ENCODE measurements at regions not wholly inside any gene's neighbourhood (a gene's known extent, or its start where the extent isn't known, plus 50 kb on each side); places are given as distances from the start of the nearest gene placed in this dataset.

DNA sequence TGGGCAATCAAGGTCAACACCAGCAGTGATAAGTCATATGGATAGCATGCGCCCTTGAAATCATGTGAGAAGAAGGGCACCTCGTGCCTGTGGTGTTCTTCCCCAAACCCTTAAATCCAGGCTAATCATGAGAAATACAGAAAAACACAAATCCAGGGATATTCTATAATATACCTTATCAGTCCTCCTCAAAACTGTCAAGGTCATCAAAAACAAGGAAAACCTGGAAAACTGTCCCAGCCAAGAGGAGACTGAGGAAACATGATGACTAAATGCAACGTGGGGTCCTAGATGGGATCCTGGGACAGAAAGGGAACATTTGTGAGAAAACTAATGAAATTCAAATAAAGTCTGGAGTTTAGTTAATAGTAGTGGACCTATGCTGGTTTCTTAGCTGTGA lies 201.8 kb upstream of the FAM9B start:
- TF ChIP-seq CTCF (conservative IDR thresholded peaks at IDR 0.05 in 1 of 2, IDR thresholded peaks at IDR 0.05 in 1 of 2; ENCODE audit: extremely low read depth in 1 of 2, insufficient read depth in 1 of 2, low read depth in 1 of 2, low read length in 2 of 2) (no peak), EZH2 (IDR thresholded peaks at IDR 0.05; ENCODE audit: borderline replicate concordance, low read length) (no peak)

Data from mammary epithelial cell (primary cell).